ENCODE measurements at regions not wholly inside any gene's neighbourhood (a gene's known extent, or its start where the extent isn't known, plus 50 kb on each side); places are given as distances from the start of the nearest gene placed in this dataset.
"Not testable (repeated sequence)": the region's sequence is repeated elsewhere in the genome, so short reads cannot be mapped to it uniquely, and the experiment has no call there.

GRCh38 chr9:108270561-108270960 is 585.2 kb downstream of the ACTL7B start:
- no peak for DNase-seq

DNA sequence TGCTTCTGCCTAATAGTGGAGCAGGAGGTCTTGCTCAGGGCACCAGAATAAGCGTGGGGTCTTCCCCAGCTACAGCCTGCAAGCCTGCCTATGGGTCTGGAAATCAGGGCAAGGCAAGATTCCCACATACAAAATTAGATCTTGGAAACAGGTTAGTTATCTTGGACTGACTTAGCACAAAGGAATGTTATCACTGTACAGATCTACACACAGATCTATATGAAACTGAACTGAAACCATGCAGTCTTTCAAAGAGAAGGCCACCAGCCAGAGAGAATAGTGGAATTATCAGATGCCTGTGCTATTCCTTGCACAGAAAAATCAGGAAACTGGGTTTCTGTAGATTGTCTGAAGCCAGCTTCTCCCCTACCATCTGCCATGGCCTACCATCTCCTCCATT is 585.7 kb downstream of the ACTL7B start:
- peak; percentile 25 for DNase-seq

- DNase-seq: no peak
Observed at GRCh38 chr9:108269371-108269770, 586.4 kb downstream of the ACTL7B start.

DNA sequence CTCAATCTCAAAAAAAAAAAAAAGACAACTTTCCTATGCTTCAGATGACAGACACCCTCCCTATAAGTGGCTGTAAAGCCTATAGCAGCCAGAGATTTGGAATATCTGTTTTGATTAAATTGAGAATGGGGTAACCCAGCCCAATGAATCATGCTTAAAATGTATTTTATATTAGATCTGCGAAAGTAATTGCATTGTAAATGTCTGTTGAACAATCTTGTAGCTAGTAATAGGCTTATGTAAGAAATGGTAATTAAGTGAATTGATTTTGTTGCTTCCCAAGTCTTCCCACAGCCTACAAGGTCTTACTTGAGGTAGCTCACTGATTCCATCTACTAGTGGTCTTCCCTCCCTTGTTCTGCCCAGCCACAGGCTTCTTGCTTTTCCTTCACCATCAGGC is 590.7 kb downstream of the ACTL7B start:
- no peak for DNase-seq

DNA sequence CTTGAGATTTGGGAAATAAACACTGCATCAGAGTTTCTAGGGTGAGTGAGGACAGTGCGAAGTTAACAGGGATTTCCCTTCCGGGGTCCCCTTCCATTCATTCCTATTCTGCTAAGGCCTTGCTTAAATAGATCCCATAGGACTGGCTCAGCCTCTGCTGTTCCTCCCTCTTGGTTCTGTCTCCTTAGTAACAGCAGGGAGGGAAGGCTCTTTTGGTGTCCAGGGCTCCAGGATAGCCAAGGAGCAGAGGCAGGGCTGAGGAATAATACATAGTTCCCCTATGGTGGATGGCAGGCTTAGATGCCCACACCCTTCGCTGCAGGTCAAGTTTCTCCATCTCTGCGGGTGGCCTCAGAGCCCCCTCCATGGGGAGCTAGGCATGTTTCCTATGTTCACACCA is 591.7 kb downstream of the ACTL7B start:
- DNase-seq: no peak

- DNase-seq: no peak
Observed at GRCh38 chr9:108262836-108263235, 593.0 kb downstream of the ACTL7B start.

DNA sequence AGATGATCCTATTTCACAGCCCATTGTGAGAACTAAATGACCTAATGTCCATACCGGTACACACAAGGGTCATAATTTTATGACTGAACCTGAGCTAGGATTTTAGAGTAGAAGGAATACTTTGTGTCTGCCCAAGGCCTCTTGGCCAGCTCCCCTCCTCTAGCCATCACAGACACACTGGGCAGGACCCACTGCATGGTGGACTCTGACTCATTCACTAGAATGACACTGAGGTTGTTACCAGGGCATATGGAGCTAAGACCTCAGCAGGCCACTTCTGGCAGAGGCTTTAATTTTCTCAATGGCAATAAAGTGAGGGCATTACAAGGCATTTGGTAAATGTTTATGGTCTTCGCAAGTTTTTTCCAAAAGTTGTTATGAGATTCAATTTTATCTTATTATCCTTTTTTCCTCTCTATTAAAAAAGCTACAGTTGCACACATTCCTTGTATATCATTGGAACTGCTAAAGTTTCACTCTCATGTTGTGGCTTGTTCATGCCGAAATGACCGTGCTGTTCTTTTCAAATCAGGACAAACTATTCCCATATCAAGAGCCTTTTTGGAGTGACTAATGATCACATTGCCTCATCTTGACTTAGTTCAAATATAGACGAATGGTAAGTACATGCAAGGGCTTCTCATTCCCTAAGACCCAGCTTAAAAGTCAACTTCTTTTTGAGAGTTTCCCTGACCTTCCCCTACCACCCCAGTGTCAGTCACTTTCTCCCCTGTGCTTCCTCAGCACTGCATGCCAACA is 595.7 kb downstream of the ACTL7B start:
- DNase-seq: no peak

- DNase-seq: no peak
Observed at GRCh38 chr9:108258640-108259039, 597.1 kb downstream of the ACTL7B start.

DNA sequence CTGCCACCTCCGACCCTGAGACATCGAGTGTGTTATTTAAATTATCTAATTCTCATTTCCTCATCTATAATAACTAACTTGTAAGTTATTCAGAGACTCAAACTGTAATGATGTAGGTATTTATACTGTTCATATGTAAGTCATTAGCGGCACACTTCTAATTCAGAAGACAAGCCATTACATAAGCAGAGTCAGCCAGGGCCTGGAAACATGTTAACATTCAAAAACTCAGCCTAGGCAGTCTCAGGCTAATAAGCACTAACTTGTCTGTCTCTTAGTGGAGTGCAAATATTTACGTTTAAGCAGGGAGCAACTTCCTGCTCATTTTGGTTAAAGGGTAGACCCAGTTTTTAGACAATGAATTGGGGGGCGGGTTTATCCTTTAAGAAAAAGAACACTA is 598.4 kb downstream of the ACTL7B start:
- DNase-seq: peak; percentile 70

DNA sequence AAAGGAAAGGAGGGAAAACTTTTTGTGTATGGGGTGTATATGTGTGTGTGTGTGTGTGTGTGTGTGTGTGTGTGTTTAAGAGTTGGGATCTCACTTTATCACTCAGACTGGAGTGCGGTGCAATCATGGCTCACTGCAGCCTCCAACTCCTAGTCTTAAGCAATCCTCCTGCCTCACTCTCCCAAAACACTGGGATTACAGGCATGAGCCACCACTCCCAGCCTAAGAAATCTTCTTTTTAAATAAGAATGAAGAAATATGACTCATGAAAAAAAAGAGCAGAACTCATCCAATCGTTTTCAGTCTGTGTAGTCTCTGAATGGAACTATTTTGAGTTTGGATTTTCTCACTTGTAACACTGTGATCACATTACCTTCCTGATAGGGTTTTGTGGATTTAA is 601.5 kb downstream of the ACTL7B start:
- peak; percentile 36 for DNase-seq

- DNase-seq: not testable (repeated sequence)
Observed at GRCh38 chr9:108247391-108247790, 608.4 kb downstream of the ACTL7B start.

DNA sequence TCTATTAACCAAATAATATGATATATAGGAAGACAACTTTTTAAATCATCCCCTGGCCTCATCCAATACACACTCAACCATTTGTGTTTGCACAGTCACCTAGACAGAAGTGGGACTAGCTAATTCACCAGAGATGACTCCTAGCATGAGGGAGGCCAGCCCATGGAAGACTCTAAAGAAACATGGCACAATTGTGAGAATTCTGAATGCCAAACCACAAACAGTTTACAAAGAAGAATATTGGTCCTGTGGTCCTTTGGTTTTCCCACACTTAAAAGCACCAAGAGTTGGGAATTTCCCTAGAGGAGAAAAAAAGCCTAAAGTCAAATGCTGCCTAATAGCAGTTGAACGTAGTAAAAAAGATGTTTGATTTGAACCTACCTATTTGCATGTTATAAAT is 609.9 kb downstream of the ACTL7B start:
- no peak for DNase-seq

DNA sequence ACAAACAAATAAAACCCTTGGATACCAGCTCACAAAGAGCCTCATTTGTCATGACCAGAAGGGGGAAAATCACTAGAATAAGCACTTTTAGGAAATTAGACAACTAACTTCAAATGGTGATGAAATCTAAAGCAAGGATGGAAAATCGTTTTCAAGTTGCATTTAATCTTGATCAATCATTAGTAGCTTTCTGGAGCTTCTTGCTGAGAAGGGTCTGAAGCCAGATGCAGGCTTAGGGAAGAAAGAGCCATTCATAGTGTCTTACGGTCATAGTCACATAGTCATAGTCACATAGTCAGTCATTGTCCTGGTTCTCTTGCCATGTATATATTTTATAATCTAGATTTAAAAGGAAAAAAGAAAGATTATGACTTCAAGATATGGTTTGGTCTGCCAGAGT is 610.5 kb downstream of the ACTL7B start:
- DNase-seq: no peak

- DNase-seq: no peak
Observed at GRCh38 chr9:108244686-108245085, 611.1 kb downstream of the ACTL7B start.

GRCh38 chr9:108241384-108242073 is 614.3 kb downstream of the ACTL7B start:
- no peak for DNase-seq

DNA sequence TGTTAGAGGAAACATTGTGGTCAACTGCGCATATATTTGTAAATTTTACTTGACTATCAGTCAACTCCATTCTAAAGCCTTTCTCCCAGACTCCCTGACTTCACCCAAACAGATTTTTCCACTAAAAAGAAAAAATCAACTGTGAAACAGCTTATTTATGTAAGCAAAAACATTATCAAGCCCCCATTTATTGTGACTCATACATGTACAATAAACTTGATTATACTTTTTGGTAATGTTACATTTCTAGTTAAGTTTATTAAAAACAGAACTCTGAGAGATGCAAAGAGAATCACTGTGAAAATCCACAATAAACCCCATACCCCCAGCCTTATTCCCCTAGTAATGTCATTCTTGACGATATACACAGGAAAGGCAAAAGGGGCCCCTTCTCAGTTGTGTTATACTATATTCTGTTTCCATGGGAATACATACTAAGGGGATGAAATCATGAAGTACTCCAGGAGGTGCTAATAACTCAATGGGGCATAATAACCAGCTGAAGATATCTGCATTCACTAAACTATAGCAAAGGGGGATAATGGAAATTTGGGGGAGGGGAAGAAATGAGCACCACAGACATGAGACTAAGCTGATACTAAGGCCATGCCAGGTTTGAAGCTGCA is 616.0 kb downstream of the ACTL7B start:
- DNase-seq: peak; percentile 44

GRCh38 chr9:108235609-108236008 is 620.2 kb downstream of the ACTL7B start:
- DNase-seq: no peak

GRCh38 chr9:108234811-108235210 is 621.0 kb downstream of the ACTL7B start:
- peak; percentile 62 for DNase-seq

- peak; percentile 57 for DNase-seq
Observed at GRCh38 chr9:108225149-108225800, 630.5 kb downstream of the ACTL7B start.

GRCh38 chr9:108224716-108225115 is 631.1 kb downstream of the ACTL7B start:
- DNase-seq: no peak

GRCh38 chr9:108219664-108220063 is 636.1 kb downstream of the ACTL7B start:
- no peak for DNase-seq

GRCh38 chr9:108217431-108218349 is 638.1 kb downstream of the ACTL7B start:
- DNase-seq: peak; percentile 96
